K562 (cell line): ENCODE measurements at regions not wholly inside any gene's neighbourhood (a gene's known extent, or its start where the extent isn't known, plus 50 kb on each side); places are given as distances from the start of the nearest gene placed in this dataset.

Experiments used
- E2F5 ChIP-seq: sonication (generic); formaldehyde crosslinking; IDR thresholded peaks from 2 replicates; pipeline ENCODE4 v1.8.0; 2022; ENCODE audit warnings: mild to moderate bottlenecking, missing genetic modification reagents
- RAD21 ChIP-seq, 2 experiments: fragments of 250-450 bp in 1 of 2; fragments of 450-650 bp in 1 of 2; sonication (Bioruptor Pico) in 1 of 2; formaldehyde crosslinking in 1 of 2; IDR thresholded peaks in 1 of 2; conservative IDR thresholded peaks in 1 of 2; 2 replicates each; pipeline versions ENCODE4 v1.4.0 to v1.8.0; 2020 to 2022; ENCODE audit warnings: mild to moderate bottlenecking in 2 of 2, moderate library complexity in 1 of 2
- SREBF1 ChIP-seq: fragments of 150-350 bp; IDR thresholded peaks from 2 replicates; pipeline ENCODE4 v1.6.1; 2014; ENCODE audit warnings: antibody characterized with exemption, low read depth, low read length, borderline replicate concordance
- TSC22D4 ChIP-seq: fragments of 450-650 bp; IDR thresholded peaks from 2 replicates; pipeline ENCODE4 v1.6.1; 2016; ENCODE audit warnings: missing genetic modification characterization, missing biosample characterization, control low read depth
- ZNF830 ChIP-seq: fragments of 250-450 bp; sonication (Bioruptor Pico); IDR thresholded peaks from 2 replicates; pipeline ENCODE4 v1.5.0; 2021; ENCODE audit warnings: mild to moderate bottlenecking

GRCh38 chr7:110564246-110564645 lies 526.7 kb upstream of the LRRN3 start:
- TF ChIP-seq SREBF1: no peak
- TF ChIP-seq E2F5 (CRISPR knock-in tag): no peak
- no peak for TF ChIP-seq RAD21 (CRISPR knock-in tag; conservative IDR thresholded peaks at IDR 0.05 in 1 of 2, IDR thresholded peaks at IDR 0.05 in 1 of 2)
- no peak for TF ChIP-seq ZNF830 (CRISPR knock-in tag)
- no peak for TF ChIP-seq TSC22D4 (tag)
